SIG-M5 treated with dmso at 0.1 percent for 504 hours (cell line): ENCODE measurements at regions not wholly inside any gene's neighbourhood (a gene's known extent, or its start where the extent isn't known, plus 50 kb on each side); places are given as distances from the start of the nearest gene placed in this dataset.

Experiments
- DNase-seq: peaks from one replicate; lab custom pipeline; 2025; ENCODE audit not compliant: unreplicated experiment; lab: John Stamatoyannopoulos, UW

DNA sequence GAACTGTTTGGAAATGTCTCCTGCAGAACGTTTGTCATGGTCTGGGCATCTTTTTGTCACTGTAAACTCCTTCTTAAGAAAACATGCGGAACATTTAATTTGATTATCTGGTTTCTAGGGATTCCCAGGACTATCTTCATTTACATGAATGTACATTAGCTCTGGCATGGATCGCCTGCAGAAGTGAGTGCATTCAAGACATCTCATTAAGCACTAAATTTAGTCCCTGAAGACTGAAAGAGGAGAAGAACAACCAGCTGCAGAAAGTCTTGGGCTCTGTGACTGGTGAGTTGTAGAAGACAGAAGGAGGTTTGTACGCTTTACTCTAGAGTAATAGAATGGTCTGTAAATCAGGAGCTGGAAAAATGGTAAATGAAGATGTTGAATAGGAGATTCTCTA is 540.7 kb downstream of the BCKDHB start:
- DNase-seq = no peak

DNA sequence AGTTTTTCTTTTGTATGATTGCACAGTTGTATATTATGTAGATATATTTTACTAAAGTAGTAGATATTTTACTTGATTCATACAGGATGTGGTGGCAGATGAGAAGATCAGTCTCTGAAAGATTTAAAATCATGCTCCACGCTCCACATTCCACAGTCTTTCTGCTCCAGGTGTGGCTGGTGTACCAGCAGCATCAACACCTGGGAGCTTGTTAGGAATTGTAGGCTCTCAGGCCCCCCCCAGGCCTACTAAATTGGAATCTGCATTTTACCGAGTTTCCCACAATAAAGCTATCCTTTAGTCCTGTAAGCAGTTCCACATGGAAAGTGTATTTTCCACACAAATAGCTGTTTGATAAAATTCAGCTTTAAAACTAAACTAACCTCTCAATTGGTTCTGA is 537.4 kb downstream of the BCKDHB start:
- no peak for DNase-seq

DNA sequence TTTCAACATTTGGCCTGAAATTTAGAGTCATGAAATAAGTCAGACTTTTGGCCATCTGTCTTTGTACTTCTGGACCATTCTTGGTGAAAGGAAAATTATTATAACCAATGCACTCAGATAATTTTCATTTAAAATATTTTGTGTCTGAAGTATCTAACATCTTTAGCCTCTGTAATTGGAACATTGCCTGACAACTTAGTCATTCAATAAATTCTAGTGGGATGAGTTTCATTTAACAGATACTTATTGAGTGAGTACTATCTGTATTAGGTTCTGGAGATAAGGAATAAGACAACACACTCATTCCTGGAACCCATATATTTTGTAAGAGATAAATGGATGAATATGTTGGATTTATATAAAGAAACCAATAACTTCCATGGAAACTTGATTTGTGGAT is 536.0 kb downstream of the BCKDHB start:
- DNase-seq = no peak

DNA sequence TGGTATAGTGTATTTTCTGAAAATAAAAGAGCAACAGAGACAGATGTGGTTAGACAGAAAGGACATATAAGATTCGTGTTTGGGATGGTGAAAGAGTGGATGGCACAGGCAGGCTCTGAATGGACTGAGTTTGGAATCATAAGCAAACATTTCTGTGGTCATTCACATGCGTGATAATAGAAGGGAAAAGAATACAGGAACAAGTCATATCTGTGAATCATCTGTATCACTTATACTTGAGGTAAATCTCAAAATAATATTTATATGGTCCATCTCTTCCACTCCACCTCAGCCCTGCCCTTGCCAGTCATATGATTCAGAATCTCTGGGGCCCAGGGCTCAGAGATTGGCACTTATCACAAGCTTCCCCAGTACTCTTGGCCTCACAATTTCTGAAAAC is 535.1 kb downstream of the BCKDHB start:
- no peak for DNase-seq

DNA sequence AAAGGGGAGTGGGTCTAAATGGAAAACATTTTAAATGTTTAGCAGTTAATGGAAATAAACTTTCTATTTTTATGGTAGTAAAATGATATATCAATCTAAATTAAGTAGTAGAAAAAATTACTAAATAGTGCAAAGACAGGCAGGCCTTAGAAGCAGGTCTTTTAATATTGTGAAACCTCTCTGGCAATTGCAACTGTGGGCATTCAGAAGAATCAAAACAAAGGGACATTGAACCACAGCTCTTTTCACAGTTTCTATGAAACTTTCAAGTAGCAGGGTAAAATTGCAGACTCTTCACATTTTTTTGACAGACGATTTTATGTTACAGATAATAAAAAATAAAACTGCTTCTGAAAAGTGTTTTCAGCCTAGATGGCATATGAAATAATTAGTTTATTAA is 533.7 kb downstream of the BCKDHB start:
- DNase-seq = no peak

DNA sequence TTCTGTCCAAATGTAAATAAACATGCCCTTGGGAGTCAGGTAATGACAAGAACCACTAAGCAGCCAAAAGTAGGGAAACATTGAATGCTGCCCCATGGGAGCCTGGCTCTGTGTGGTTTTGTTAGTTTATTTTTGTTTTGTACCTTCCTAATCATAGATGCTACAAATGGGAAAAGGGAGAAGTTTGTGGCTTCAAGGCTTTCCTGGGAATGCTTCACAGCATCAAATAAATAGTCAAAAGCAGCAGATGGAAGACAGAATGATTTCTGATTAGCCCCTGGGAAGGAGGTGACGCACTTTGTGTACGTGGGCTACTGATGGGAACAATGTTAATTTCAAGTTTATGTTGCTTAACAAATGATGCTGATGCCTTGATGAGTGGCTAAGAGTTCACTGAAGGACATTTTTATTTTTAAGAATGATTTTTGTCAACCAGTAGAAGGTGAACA is 532.7 kb downstream of the BCKDHB start:
- no peak for DNase-seq

DNA sequence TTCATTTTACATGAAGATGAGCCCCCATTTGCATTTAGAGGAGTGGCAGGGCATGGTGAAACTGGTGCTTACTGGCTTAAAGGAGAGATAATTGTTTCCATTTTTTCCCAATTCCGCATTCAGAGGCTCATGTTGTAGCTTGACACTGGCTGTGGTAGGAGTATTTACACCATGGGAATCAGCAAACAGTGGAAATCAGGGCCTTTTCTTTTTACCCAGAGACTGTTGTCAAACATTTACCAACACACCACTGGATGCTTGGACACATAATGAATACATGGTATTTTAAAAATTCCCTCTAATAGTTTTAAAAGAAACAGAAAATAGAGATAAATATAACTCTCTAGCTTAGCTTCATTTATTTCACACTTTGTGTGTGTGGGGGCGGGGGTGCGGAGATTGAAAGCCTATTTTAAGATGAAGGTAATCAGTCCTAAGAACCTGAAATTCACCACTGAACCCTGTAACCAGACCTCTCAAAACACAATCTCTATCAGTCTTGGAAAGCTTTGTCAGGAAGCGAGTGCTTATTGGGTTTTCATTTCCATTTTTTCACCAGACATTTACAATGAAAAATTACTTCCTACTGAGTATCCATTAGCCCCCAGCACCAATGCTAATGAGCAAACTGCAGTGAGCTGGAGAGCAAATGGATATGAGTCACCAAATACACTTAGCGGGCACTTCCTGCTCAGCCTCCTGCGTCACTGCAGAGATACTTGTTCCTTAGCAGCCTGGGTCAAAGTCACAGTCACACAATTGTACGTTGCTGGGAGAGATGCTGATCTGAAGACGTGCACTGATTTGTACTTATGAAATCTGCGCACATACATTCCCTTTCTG is 532.0 kb downstream of the BCKDHB start:
- DNase-seq = peak; percentile 70

DNA sequence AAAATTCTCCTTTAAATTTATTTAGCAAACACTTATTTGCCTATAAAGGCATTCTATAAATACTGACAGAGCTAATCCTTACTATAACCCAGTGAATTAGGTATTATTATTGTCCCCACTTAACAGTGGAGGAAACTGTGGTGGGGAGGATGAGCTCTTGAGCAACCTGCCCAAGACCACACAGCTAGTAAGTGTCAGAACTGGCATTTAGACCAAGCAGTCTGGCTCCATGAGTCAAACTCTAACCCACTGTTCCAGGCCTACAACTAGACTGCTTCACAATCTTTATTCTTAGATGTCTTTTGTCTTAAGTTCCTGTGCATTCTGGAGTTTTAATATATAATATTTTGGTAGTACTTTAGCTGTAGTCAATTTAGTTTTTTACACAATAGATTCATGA is 530.8 kb downstream of the BCKDHB start:
- DNase-seq = no peak

DNA sequence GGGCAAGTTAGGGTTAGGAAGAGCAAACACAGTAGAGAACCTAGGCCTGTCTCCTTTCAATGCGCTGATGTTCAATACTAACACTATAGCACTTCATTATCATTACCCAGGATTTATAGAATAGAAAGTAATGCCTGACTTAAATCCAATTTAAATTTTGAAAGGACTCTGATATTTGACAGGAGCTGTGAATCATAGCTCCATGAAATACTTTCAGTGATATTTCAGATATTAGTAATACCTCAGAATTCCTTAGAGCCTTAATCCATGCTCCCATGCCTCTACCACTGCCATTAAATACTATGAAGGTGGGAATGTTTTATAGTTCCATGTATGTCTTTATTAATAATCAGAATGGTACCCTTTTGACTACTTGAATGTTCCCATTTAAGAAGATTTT is 530.2 kb downstream of the BCKDHB start:
- no peak for DNase-seq

DNA sequence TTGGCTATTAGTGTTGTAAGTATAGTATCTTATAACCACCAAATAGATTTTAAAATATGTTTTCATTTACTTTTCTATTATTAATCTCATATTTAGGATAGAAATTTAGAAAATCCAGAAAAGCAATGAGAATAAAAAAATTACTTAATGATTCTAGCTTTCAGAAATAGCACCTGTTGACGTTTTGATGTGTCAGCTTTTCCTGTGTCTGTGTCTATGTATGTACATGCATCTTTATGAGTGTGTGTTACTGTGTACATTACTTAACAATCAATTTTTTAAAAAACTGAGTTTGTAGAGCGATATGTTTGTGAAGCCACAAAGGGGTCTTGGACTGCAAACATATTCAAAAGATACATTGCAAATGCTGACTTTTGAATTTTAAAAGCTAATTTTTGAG is 526.9 kb downstream of the BCKDHB start:
- no peak for DNase-seq

DNA sequence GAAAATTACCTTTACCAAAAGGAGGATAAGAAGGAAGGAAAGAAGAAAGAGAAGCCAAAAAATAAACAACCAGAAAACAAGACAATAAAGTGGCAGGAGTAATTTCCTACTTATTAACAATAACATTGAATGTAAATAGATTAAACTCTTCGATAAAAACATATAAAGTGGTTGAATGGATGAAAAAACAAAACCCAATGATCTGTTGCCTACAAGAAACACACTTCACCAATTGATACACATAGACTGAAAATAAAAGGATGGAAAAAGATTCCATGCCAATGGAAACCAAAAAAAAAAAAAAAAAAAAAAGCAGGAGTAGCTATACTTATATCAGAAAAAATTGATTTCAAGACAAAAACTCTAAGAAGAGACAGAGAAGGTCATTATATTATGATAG is 518.9 kb downstream of the BCKDHB start:
- no peak for DNase-seq

DNA sequence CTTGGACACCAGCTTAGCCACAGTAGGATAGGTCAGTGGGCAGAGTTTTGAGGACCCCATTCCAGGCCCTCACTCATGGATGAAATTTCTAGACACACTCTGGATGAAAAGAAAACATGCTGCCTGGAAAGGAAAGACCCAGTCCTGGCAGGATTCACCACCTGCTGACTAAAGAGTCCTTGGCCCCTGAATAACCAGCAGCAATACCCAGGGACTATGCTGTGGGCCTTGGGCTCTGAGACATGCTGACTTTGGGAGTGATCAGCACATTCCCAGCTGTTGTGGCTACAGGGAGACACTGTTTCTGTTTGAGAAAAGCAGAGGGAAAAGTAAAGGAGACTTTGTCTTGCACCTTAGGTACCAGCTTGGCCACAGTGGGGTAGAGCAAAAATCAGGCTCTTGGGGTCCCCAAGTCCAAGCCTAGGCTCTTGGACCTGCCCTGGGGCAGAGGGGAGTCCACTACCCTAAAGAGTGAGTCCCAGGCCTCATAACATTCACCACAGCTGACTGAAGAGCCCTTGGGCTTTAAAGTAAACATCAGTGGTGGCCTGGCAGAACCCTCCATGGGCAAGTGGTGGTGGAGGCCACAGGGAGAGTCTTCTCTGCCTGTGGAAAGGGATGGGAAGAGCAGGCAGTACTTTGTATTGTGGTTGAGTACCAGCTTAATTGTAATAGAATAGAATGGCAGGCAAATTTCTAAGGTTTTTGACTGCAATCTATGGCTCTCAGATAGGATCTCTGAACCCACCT is 516.8 kb downstream of the BCKDHB start:
- DNase-seq = no peak

DNA sequence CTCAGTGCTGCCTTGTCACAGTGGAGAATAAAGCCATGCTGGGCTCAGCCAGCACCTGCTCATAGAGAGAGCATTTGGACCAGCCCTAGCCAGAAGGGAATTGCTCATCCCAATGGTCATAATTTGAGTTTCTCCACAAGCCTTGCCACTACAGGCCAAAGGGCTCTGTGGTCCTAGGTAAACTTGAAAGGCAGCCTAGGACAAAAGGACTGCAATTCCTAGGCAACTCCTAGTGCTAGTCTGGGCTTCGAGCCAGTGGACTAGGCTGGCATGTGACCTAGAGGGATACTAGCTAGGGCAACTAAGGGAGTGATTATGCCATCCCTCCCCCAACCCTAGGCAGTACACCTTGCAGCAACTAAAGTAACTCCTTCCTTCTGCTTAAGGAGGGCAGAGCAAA is 516.2 kb downstream of the BCKDHB start:
- no peak for DNase-seq

DNA sequence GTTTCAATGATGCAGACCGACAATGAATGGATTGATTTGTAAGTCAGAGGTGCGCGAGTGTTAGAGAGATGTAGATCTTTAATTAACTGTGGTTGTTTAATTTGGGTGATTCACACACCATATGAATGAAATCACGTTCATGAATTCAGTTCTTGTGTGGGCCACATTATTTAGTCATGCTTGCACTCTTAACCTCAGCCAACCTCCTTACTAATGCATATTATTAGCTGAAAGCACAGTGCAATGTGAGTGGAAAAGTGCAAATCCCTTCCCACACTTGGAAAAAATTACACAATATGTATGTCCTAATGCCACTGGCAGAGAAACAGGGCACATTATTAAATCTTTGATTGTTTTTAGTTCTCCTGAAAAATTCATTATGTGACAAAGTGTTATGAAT is 512.5 kb downstream of the BCKDHB start:
- DNase-seq = no peak

DNA sequence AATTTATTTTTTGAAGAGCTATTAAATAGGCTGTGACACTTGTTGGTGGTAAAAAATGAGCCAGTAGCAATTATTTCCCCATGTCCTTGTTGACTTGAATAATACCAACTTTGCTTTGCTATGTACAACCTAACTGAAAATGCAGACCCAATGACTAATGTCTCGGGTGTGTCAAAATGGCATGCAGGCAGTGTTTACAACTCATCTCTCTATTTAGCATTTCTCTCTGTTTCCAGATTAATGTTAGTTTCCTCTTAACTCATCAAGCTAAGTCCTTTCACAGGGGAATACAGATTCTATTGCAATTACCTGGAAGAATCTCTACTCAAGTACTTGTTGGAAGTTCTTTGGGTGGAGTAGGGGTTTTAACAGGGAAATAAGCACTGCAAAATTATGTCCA is 504.4 kb downstream of the BCKDHB start:
- no peak for DNase-seq

DNA sequence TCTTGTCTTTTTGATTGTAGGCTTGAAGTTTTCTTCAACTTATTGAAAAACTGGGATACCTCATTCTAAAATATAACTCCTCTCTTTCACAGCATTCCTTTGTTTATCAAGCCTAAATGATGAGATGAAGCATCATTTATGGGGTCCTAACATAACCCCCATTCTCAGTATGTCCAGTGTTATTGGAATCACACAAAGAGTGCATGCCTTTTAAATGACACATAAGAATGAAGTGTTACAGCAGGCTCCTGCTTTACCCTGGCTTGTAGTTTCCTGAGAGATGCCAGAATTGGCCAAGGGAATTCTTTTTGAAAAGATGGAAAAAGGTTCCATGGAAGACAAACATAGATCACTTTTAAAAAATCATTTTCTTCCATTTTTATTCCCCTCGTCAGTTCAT is 502.4 kb downstream of the BCKDHB start:
- DNase-seq = no peak

DNA sequence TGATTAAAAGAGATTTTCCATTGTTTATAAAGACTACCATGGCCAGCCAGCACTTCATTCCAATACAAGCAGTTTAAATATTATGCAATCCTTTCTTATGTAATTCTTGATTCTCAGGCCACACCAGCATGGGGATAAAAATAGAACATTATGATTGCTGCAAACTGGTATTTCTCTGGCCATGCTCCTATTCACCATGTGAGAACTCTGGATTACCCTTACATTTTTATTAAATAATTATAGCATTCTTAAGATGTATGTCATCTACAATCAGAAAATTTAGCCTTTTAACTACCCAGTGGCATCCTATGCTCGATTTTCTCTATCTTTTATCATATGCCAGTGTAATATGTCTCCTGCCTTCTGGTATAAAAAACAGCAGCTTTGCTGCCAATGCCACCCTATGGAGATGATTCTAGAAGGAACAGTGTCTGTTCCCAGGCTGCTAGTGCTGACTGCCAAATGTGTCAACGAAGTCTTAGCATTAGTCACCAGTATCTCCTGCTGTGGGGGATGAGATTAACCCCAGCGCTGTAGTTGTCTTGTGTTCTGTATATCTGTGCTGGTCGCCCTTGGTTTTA is 501.4 kb downstream of the BCKDHB start:
- peak; percentile 62 for DNase-seq

DNA sequence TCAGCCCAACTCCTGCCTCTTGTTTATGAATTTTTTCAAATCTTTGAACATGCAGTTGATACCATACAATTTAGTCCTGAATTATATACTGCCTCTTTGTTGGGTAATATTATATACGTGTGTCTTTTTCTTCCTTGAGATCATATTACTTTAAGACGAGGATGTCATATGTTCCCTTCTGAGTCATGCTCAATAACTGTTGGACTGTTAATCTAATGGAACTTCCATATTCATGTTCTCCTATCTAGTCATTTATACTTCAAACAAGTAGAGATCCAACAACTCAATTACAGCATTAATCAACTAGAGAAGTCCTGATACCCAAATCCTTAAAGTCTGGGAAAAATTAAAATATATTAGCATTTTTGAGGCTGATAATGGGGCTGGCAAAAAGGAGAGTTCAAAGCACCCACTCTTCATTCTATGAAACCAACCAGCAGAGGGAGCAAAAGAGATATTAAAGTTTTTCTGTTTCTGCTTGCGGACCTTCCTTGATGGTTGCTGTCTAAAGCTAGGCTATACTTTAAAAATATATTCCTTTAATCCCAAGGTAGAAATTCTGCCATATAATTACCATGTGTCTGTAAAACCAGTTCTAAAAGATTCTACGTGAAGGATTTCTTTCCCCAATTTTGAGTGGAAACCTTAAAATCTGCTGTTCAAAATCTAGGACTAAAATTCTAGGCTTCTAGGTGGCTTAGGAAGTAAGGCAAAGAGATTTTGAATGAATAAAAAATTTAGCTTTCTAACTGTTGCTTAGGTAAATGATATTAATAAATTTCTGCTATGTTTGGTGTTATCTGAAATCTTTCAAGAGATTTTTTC is 498.9 kb downstream of the BCKDHB start:
- peak; percentile 46 for DNase-seq

DNA sequence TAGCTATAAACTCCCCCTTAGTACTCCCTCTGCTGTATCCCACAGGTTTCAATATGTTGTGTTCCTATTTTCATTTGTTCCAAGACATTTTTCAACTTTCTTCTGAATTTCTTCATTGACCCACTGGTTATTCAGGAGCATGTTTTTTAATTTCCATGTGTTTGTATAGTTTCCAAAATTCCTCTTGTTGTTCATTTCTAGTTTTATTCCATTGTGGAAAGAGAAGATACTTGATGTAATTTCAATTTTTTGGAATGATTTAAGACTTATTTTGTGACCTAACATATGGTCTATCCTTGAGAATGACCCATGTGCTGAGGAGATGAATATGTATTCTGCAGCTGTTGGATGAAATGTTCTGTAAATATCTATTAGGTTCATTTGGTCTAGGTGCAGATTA is 497.2 kb downstream of the BCKDHB start:
- no peak for DNase-seq

DNA sequence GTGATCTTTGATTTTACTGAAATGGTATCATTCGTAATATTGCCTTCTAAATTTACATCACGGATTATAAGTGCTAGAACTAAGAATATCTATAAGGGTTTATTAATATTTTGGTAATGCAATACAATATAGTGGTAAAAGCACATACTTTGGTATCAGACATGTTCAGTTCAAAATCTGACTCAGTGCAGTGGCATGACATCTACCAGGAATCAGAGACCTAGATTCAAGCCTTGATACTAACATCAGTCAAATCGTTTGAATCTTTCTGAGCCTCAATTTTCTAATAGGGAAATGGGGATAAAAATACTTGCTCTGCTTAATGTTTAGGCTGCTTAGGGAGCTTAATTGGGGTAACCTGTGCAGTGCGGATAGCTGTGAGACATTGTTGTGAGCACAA is 488.0 kb downstream of the BCKDHB start:
- no peak for DNase-seq

DNA sequence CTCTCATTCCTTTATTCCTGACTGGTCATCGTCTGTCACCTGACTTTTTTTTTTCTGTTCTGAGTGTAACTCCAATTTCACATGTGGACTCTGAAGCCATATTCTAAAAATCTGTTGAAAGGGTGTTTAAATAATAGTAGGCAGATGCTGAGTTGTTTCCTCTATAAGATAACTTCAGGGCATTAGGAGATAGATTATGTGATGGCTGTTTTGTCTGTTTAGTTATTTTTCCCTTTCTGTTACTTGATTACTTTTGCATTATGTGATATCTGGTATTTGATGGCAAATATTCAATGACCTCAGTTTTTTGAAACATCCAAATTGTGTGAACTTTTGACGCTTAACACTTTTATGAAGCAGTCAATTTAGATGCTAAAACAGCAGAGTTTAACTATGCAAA is 486.0 kb downstream of the BCKDHB start:
- DNase-seq = no peak
